ENCODE measurements at regions not wholly inside any gene's neighbourhood (a gene's known extent, or its start where the extent isn't known, plus 50 kb on each side); places are given as distances from the start of the nearest gene placed in this dataset.
A peak's percentile ranks its signal among the peaks of the same experiment; 100 is the strongest.

- TF ChIP-seq REST (IDR thresholded peaks at IDR 0.05): no peak
- TF ChIP-seq JUND (IDR thresholded peaks at IDR 0.05): peak in 1 of 2 donors; percentile 19
- TF ChIP-seq FOXA2 (IDR thresholded peaks at IDR 0.05): peak; percentile 11
- TF ChIP-seq NR2F2 (IDR thresholded peaks at IDR 0.05): peak; percentile 92
- peak in 1 of 2 donors; percentile 60 for TF ChIP-seq HNF4A (conservative IDR thresholded peaks at IDR 0.05)
- TF ChIP-seq, protein P1, sequence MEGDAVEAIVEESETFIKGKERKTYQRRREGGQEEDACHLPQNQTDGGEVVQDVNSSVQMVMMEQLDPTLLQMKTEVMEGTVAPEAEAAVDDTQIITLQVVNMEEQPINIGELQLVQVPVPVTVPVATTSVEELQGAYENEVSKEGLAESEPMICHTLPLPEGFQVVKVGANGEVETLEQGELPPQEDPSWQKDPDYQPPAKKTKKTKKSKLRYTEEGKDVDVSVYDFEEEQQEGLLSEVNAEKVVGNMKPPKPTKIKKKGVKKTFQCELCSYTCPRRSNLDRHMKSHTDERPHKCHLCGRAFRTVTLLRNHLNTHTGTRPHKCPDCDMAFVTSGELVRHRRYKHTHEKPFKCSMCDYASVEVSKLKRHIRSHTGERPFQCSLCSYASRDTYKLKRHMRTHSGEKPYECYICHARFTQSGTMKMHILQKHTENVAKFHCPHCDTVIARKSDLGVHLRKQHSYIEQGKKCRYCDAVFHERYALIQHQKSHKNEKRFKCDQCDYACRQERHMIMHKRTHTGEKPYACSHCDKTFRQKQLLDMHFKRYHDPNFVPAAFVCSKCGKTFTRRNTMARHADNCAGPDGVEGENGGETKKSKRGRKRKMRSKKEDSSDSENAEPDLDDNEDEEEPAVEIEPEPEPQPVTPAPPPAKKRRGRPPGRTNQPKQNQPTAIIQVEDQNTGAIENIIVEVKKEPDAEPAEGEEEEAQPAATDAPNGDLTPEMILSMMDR (IDR thresholded peaks at IDR 0.05; ENCODE audit: low read depth, low read length, missing input control): no peak
- no peak for TF ChIP-seq TAF1 (conservative IDR thresholded peaks at IDR 0.05)
- TF ChIP-seq, protein P2, sequence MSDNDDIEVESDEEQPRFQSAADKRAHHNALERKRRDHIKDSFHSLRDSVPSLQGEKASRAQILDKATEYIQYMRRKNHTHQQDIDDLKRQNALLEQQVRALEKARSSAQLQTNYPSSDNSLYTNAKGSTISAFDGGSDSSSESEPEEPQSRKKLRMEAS (IDR thresholded peaks at IDR 0.05): no peak
- TF ChIP-seq SP1 (IDR thresholded peaks at IDR 0.05): peak; percentile 40
- TF ChIP-seq, protein P3, sequence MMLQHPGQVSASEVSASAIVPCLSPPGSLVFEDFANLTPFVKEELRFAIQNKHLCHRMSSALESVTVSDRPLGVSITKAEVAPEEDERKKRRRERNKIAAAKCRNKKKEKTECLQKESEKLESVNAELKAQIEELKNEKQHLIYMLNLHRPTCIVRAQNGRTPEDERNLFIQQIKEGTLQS (IDR thresholded peaks at IDR 0.05): no peak
- TF ChIP-seq GABPA (IDR thresholded peaks at IDR 0.05 in 1 of 2, conservative IDR thresholded peaks at IDR 0.05 in 1 of 2): peak in 1 of 2 donors; percentile 41
- peak; percentile 32 to 36 for TF ChIP-seq RAD21 (IDR thresholded peaks at IDR 0.05)
- no peak for TF ChIP-seq FOXA1 (IDR thresholded peaks at IDR 0.05)
- peak; percentile 21 for TF ChIP-seq ZBTB33 (IDR thresholded peaks at IDR 0.05)
- peak; percentile 44 for TF ChIP-seq YY1 (IDR thresholded peaks at IDR 0.05)
- peak; percentile 77 to 88 for TF ChIP-seq RXRA (IDR thresholded peaks at IDR 0.05)
- no peak for TF ChIP-seq HNF4G (IDR thresholded peaks at IDR 0.05)
- TF ChIP-seq EGR1 (IDR thresholded peaks at IDR 0.05; ENCODE audit: low read depth in 2 of 2): no peak
- H3K9me3 ChIP-seq (ENCODE audit: control insufficient read depth in 4 of 4, low read length in 3 of 4): no peaks in the 10 kb centered on the region
- peaks cover 0 to 6% (median 3%) of the 10 kb centered on the region in 4 donors for H3K4me1 ChIP-seq (ENCODE audit: control insufficient read depth in 4 of 4, insufficient read depth in 4 of 4, low read length in 3 of 4)
- no peak overlapping the region for H3K9ac ChIP-seq (ENCODE audit: low read depth in 1 of 2, low read length in 2 of 2)
- no peaks in the 10 kb centered on the region for H3K27me3 ChIP-seq (ENCODE audit: control insufficient read depth in 4 of 4, insufficient read depth in 4 of 4, low read length in 3 of 4)
- no peak overlapping the region for H3K27ac ChIP-seq (ENCODE audit: low read depth in 1 of 2, low read length in 2 of 2)
- no peak overlapping the region for H3K4me3 ChIP-seq (ENCODE audit: low read depth in 1 of 3, low read length in 3 of 3)
- peak; percentile 37 for DNase-seq (ENCODE audit: low spot score)
- WGBS: 29% methylated on average over 13 of the region's 13 CpGs
- no peaks in the 10 kb centered on the region for H3K36me3 ChIP-seq (ENCODE audit: control insufficient read depth in 4 of 4, insufficient read depth in 3 of 4, low read depth in 1 of 4, low read length in 3 of 4)
Measured at GRCh38 chr6:165774903-165775601, 112.0 kb upstream of the PDE10A start.
